Breast epithelium (tissue), 3 donors: ENCODE measurements at regions not wholly inside any gene's neighbourhood (a gene's known extent, or its start where the extent isn't known, plus 50 kb on each side); places are given as distances from the start of the nearest gene placed in this dataset.

Experiments used
- POLR2A ChIP-seq: fragments of 450-650 bp; IDR thresholded peaks from one replicate; pipeline ENCODE4 v1.6.1; 2016; ENCODE audit warnings: antibody characterized with exemption, mild to moderate bottlenecking, moderate library complexity
- POLR2AphosphoS5 ChIP-seq, 3 donors: sonication (generic); formaldehyde crosslinking; IDR thresholded peaks; one replicate each; pipeline ENCODE4 v1.6.1; 2017; ENCODE audit warnings: antibody characterized with exemption in 3 of 3
- TF ChIP-seq, protein P1 (sequence below), 3 donors: fragments of 450-650 bp; IDR thresholded peaks; one replicate each; pipeline ENCODE4 v1.5.1; 2016 to 2017; ENCODE audit warnings: antibody characterized with exemption in 3 of 3, mild to moderate bottlenecking in 3 of 3, moderate library complexity in 3 of 3

DNA sequence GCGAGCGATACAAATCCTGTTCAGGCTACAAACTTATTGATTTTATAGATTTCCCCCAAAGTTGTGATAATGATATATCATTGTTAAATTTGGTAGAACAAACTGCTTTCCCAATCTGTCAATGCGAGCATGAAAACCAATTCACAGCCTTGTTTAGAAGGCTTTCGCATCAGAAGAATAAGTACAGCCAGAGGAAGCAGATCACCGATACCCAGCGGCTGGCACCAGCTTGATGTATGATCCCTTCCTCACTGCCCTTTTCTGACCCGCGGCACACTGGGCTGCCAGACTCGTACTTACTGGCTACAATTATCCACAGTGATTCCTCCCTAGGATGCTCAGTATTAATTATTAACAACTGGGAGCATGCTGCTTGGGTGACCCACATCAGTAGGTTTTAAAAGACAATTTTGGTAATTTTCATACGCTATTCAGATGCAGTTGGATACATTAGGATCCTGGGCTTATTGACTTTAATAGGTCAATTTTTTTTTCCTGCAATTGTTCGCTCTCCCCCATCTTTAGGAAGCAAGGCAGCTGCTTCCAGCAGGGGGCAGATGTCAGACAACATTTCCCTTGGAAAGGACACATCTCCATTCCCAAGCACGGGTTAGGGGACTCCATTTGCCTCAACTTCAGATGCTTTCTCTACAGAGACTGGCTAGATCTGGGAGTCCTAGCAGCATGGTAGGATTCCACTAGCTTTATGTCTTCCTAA lies 582.7 kb upstream of the PSMD7 start:
- TF ChIP-seq, protein P1, sequence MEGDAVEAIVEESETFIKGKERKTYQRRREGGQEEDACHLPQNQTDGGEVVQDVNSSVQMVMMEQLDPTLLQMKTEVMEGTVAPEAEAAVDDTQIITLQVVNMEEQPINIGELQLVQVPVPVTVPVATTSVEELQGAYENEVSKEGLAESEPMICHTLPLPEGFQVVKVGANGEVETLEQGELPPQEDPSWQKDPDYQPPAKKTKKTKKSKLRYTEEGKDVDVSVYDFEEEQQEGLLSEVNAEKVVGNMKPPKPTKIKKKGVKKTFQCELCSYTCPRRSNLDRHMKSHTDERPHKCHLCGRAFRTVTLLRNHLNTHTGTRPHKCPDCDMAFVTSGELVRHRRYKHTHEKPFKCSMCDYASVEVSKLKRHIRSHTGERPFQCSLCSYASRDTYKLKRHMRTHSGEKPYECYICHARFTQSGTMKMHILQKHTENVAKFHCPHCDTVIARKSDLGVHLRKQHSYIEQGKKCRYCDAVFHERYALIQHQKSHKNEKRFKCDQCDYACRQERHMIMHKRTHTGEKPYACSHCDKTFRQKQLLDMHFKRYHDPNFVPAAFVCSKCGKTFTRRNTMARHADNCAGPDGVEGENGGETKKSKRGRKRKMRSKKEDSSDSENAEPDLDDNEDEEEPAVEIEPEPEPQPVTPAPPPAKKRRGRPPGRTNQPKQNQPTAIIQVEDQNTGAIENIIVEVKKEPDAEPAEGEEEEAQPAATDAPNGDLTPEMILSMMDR (IDR thresholded peaks at IDR 0.05): no peak
- TF ChIP-seq POLR2AphosphoS5 (IDR thresholded peaks at IDR 0.05) (no peak), POLR2A (no peak)
